NCI-H2196 (cell line): ENCODE measurements at regions not wholly inside any gene's neighbourhood (a gene's known extent, or its start where the extent isn't known, plus 50 kb on each side); places are given as distances from the start of the nearest gene placed in this dataset.
"Not testable (repeated sequence)": the region's sequence is repeated elsewhere in the genome, so short reads cannot be mapped to it uniquely, and the experiment has no call there.

ENCODE experiments used
- DNase-seq: peaks from one replicate; lab custom pipeline; 2025; ENCODE audit not compliant: unreplicated experiment; lab: John Stamatoyannopoulos, UW

GRCh38 chr3:151596940-151597339, 136.1 kb upstream of the IGSF10 start:
- DNase-seq: no peak

GRCh38 chr3:151593928-151594327, 133.1 kb upstream of the IGSF10 start:
- no peak for DNase-seq

- no peak for DNase-seq
These were observed 131.4 kb upstream of the IGSF10 start for GRCh38 chr3:151592287-151592686.

GRCh38 chr3:151591441-151591840, 130.6 kb upstream of the IGSF10 start:
- DNase-seq: no peak

- DNase-seq: no peak
These were observed 128.4 kb upstream of the IGSF10 start for GRCh38 chr3:151589311-151589710.

- DNase-seq: not testable (repeated sequence)
These were observed 126.8 kb upstream of the IGSF10 start for GRCh38 chr3:151587659-151588058.

- DNase-seq: no peak
These were observed 123.7 kb upstream of the IGSF10 start for GRCh38 chr3:151584566-151584965.

- DNase-seq: no peak
These were observed 120.2 kb upstream of the IGSF10 start for GRCh38 chr3:151581035-151581434.

GRCh38 chr3:151580591-151580990, 119.7 kb upstream of the IGSF10 start:
- no peak for DNase-seq

GRCh38 chr3:151579571-151580270, 118.9 kb upstream of the IGSF10 start:
- no peak for DNase-seq

- DNase-seq: no peak
These were observed 117.6 kb upstream of the IGSF10 start for GRCh38 chr3:151578495-151578894.

- no peak for DNase-seq
These were observed 115.8 kb upstream of the IGSF10 start for GRCh38 chr3:151576511-151577137.

GRCh38 chr3:151568184-151568583, 107.3 kb upstream of the IGSF10 start:
- no peak for DNase-seq

GRCh38 chr3:151567477-151567876, 106.6 kb upstream of the IGSF10 start:
- DNase-seq: no peak

GRCh38 chr3:151564261-151564660, 103.4 kb upstream of the IGSF10 start:
- DNase-seq: no peak

GRCh38 chr3:151563305-151563704, 102.4 kb upstream of the IGSF10 start:
- DNase-seq: no peak

GRCh38 chr3:151562891-151563290, 102.0 kb upstream of the IGSF10 start:
- no peak for DNase-seq

GRCh38 chr3:151561878-151562277, 101.0 kb upstream of the IGSF10 start:
- no peak for DNase-seq

GRCh38 chr3:151560738-151561137, 99.9 kb upstream of the IGSF10 start:
- DNase-seq: no peak

- no peak for DNase-seq
These were observed 98.9 kb upstream of the IGSF10 start for GRCh38 chr3:151559736-151560135.

GRCh38 chr3:151558661-151559060, 97.8 kb upstream of the IGSF10 start:
- DNase-seq: no peak

- no peak for DNase-seq
These were observed 96.4 kb upstream of the IGSF10 start for GRCh38 chr3:151557068-151557840.
